ENCODE measurements at regions not wholly inside any gene's neighbourhood (a gene's known extent, or its start where the extent isn't known, plus 50 kb on each side); places are given as distances from the start of the nearest gene placed in this dataset.

- H3K27me3 ChIP-seq (ENCODE audit: insufficient read depth, low read length) = no peaks in the 10 kb centered on the region
- H3K27ac Mint-ChIP-seq (ENCODE audit: unreplicated experiment) = no peak overlapping the region
- H3K4me2 ChIP-seq (ENCODE audit: low read length) = no peak overlapping the region
- H3K4me3 Mint-ChIP-seq (ENCODE audit: unreplicated experiment) = no peak overlapping the region
- H3K9me3 Mint-ChIP-seq (ENCODE audit: unreplicated experiment) = no peaks in the 10 kb centered on the region
- no peaks in the 10 kb centered on the region for H4K20me1 ChIP-seq (ENCODE audit: insufficient read depth, low read length)
- H3K27ac ChIP-seq (ENCODE audit: low read depth, low read length) = no peak overlapping the region
- no peaks in the 10 kb centered on the region for H3K9me3 ChIP-seq (ENCODE audit: insufficient read depth, low read depth, low read length)
- no peak for FAIRE-seq
- no peak overlapping the region for H2AFZ ChIP-seq (ENCODE audit: low read depth, low read length)
- no peaks in the 10 kb centered on the region for H3K36me3 ChIP-seq (ENCODE audit: insufficient read depth, low read length)
- DNase-seq (ENCODE audit: low read depth) = no peak
- no peaks in the 10 kb centered on the region for H3K36me3 Mint-ChIP-seq (ENCODE audit: low read depth, unreplicated experiment)
- no peak overlapping the region for H3K9ac ChIP-seq (ENCODE audit: low read length)
- no peak overlapping the region for H3K4me3 ChIP-seq (ENCODE audit: insufficient read depth, low read depth, low read length)
- H3K79me2 ChIP-seq (ENCODE audit: insufficient read depth, low read length) = no peaks in the 10 kb centered on the region
- TF ChIP-seq CTCF (IDR thresholded peaks at IDR 0.05; ENCODE audit: insufficient read depth, low read depth, low read length) (no peak), EZH2 (IDR thresholded peaks at IDR 0.05; ENCODE audit: insufficient read depth, low read length) (no peak)
- H3K27me3 Mint-ChIP-seq (ENCODE audit: low read depth, unreplicated experiment) = peaks cover 14% of the 10 kb centered on the region
- no peaks in the 10 kb centered on the region for H3K4me1 ChIP-seq (ENCODE audit: insufficient read depth, low read length)
- no peaks in the 10 kb centered on the region for H3K4me1 Mint-ChIP-seq (ENCODE audit: low read depth, unreplicated experiment)
Observed at GRCh38 chr3:137926991-137927390, 83.0 kb upstream of the CLDN18 start.

- no peaks in the 10 kb centered on the region for H4K20me1 ChIP-seq (ENCODE audit: insufficient read depth, low read length)
- no peak overlapping the region for H3K4me2 ChIP-seq (ENCODE audit: low read length)
- no peaks in the 10 kb centered on the region for H3K79me2 ChIP-seq (ENCODE audit: insufficient read depth, low read length)
- DNase-seq (ENCODE audit: low read depth) (no peak), FAIRE-seq (no peak)
- H3K36me3 Mint-ChIP-seq (ENCODE audit: low read depth, unreplicated experiment) = no peaks in the 10 kb centered on the region
- H3K27me3 Mint-ChIP-seq (ENCODE audit: low read depth, unreplicated experiment) = peaks cover 14% of the 10 kb centered on the region
- H3K9ac ChIP-seq (ENCODE audit: low read length) = no peak overlapping the region
- no peak overlapping the region for H3K4me3 Mint-ChIP-seq (ENCODE audit: unreplicated experiment)
- no peaks in the 10 kb centered on the region for H3K9me3 Mint-ChIP-seq (ENCODE audit: unreplicated experiment)
- H3K27ac ChIP-seq (ENCODE audit: low read depth, low read length) = no peak overlapping the region
- H3K9me3 ChIP-seq (ENCODE audit: insufficient read depth, low read depth, low read length) = no peaks in the 10 kb centered on the region
- H3K36me3 ChIP-seq (ENCODE audit: insufficient read depth, low read length) = no peaks in the 10 kb centered on the region
- no peaks in the 10 kb centered on the region for H3K4me1 ChIP-seq (ENCODE audit: insufficient read depth, low read length)
- no peaks in the 10 kb centered on the region for H3K27me3 ChIP-seq (ENCODE audit: insufficient read depth, low read length)
- H2AFZ ChIP-seq (ENCODE audit: low read depth, low read length) = no peak overlapping the region
- no peak overlapping the region for H3K27ac Mint-ChIP-seq (ENCODE audit: unreplicated experiment)
- no peaks in the 10 kb centered on the region for H3K4me1 Mint-ChIP-seq (ENCODE audit: low read depth, unreplicated experiment)
- no peak for TF ChIP-seq CTCF (IDR thresholded peaks at IDR 0.05; ENCODE audit: insufficient read depth, low read depth, low read length)
- no peak for TF ChIP-seq EZH2 (IDR thresholded peaks at IDR 0.05; ENCODE audit: insufficient read depth, low read length)
- H3K4me3 ChIP-seq (ENCODE audit: insufficient read depth, low read depth, low read length) = no peak overlapping the region
Observed at GRCh38 chr3:137930976-137931375, 79.0 kb upstream of the CLDN18 start.

GRCh38 chr3:137938876-137939275 lies 71.1 kb upstream of the CLDN18 start:
- no peak overlapping the region for H2AFZ ChIP-seq (ENCODE audit: low read depth, low read length)
- Mint-ChIP-seq H3K36me3 (ENCODE audit: low read depth, unreplicated experiment) (no peaks in the 10 kb centered on the region), H3K4me3 (ENCODE audit: unreplicated experiment) (no peak overlapping the region), H3K9me3 (ENCODE audit: unreplicated experiment) (peaks cover 6% of the 10 kb centered on the region), H3K27me3 (ENCODE audit: low read depth, unreplicated experiment) (peaks cover 10% of the 10 kb centered on the region), H3K27ac (ENCODE audit: unreplicated experiment) (no peak overlapping the region), H3K4me1 (ENCODE audit: low read depth, unreplicated experiment) (no peaks in the 10 kb centered on the region)
- H3K9ac ChIP-seq (ENCODE audit: low read length) = no peak overlapping the region
- H4K20me1 ChIP-seq (ENCODE audit: insufficient read depth, low read length) = no peaks in the 10 kb centered on the region
- FAIRE-seq (no peak), DNase-seq (ENCODE audit: low read depth) (no peak)
- no peak overlapping the region for H3K4me2 ChIP-seq (ENCODE audit: low read length)
- H3K4me3 ChIP-seq (ENCODE audit: insufficient read depth, low read depth, low read length) = no peak overlapping the region
- no peaks in the 10 kb centered on the region for H3K27me3 ChIP-seq (ENCODE audit: insufficient read depth, low read length)
- H3K36me3 ChIP-seq (ENCODE audit: insufficient read depth, low read length) = no peaks in the 10 kb centered on the region
- H3K9me3 ChIP-seq (ENCODE audit: insufficient read depth, low read depth, low read length) = no peaks in the 10 kb centered on the region
- no peak overlapping the region for H3K27ac ChIP-seq (ENCODE audit: low read depth, low read length)
- no peak for TF ChIP-seq CTCF (IDR thresholded peaks at IDR 0.05; ENCODE audit: insufficient read depth, low read depth, low read length)
- TF ChIP-seq EZH2 (IDR thresholded peaks at IDR 0.05; ENCODE audit: insufficient read depth, low read length) = no peak
- H3K4me1 ChIP-seq (ENCODE audit: insufficient read depth, low read length) = no peaks in the 10 kb centered on the region
- H3K79me2 ChIP-seq (ENCODE audit: insufficient read depth, low read length) = no peaks in the 10 kb centered on the region
